GM19240 (cell line): ENCODE measurements at regions not wholly inside any gene's neighbourhood (a gene's known extent, or its start where the extent isn't known, plus 50 kb on each side); places are given as distances from the start of the nearest gene placed in this dataset.
A peak's percentile ranks its signal among the peaks of the same experiment; 100 is the strongest.
"Not testable (repeated sequence)": the region's sequence is repeated elsewhere in the genome, so short reads cannot be mapped to it uniquely, and the experiment has no call there.

Experiments
- DNase-seq: peaks from one replicate; pipeline ENCODE4 v3.0.0; 2011; ENCODE audit warnings: low spot score; ENCODE audit not compliant: insufficient read length

DNA sequence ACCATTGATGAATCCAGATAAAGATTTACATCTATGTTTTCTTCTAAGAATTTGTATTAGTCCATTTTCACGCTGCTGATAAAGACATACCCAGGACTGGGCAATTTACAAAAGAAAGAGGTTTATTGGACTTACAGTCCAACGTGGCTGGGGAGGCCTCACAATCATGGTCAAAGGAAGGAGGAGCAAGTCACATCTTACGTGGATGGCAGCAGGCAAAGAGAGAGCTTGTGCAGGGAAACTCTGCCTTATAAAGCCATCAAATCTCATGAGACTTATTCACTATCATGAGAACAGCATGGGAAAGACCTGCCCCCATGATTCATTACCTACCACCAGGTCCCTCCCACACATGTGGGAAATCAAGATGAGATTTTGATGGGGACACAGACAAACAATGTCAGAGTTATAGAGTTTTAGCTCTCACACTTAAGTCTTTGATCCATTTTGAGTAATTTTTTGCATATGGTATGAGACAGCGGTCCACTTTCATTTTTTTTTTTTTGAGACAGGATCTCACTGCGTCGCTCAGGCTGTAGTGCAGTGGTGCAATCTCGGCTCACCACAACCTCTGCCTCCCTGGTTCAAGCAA, 53.5 kb upstream of the JADE2 start:
- DNase-seq, result not testable (repeated sequence)

DNA sequence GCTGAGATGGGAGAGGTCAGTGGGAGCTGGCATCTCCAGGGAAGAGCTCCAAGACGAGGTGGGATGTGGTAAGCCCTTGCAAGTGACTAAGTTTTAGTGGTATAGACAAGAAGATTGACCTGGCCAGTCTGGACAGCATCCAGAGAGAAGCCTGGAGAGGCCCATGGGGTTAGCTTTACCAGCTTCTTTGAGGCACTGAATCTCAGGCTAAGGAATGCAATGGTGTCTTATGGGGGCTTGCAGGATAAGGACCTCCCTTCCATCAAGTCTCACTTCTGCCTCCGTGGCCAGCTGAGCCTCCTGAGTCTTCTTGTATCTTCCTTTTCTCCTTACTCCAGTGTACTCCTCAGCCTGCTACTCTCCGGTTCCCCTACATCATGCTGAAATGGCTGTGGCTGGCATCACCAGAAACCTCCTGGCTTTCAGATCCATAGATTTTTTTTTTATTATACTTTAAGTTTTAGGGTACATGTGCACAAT, 56.5 kb upstream of the JADE2 start:
- DNase-seq, result no peak

- no peak for DNase-seq
Observed at GRCh38 chr5:134467231-134467630, 55.5 kb upstream of the CDKN2AIPNL start.

DNA sequence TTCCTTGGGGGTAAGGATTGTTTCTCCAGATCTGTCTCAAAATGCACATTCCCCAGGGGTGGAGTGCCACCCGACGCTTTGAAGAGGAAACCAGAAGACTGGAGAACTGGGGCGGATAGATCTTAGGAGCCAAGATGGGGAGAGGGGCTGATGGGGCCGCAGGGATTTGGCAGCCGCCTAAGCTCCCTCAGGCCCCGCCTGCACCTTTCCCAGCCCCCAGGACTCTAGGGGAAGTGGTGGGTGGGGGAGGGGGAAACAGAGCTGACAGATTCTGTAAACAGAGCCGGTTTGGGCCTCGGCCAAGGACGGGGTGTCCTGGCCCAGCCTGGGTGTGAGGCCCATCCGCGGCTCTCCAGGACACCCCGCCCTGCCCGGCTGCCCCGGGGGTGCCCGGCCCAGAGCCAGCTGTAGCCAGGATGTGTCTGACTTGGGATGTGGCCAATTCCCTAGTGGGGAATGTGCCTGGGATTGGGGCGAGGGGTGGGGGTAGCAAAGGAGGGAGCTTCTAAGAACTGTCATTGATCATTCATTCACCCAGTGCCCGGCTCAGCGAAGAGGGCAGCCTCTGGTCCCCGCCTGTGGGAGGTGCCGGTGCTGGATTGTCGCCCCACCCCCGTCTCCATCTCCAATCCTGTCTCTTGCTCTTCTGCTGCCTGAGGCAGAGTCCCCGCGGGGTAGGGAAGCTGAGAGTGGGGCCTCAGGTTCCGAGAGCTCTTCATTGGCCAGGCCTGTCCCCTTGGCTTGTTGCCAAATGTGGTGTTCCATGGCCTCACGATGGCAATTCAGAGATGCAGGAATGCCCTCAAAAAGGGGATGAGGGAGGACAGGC, 54.8 kb upstream of the CDKN2AIPNL start:
- peak; percentile 33 for DNase-seq

- DNase-seq, result peak; percentile 41
Observed at GRCh38 chr5:134465816-134466240, 54.1 kb upstream of the CDKN2AIPNL start.

DNA sequence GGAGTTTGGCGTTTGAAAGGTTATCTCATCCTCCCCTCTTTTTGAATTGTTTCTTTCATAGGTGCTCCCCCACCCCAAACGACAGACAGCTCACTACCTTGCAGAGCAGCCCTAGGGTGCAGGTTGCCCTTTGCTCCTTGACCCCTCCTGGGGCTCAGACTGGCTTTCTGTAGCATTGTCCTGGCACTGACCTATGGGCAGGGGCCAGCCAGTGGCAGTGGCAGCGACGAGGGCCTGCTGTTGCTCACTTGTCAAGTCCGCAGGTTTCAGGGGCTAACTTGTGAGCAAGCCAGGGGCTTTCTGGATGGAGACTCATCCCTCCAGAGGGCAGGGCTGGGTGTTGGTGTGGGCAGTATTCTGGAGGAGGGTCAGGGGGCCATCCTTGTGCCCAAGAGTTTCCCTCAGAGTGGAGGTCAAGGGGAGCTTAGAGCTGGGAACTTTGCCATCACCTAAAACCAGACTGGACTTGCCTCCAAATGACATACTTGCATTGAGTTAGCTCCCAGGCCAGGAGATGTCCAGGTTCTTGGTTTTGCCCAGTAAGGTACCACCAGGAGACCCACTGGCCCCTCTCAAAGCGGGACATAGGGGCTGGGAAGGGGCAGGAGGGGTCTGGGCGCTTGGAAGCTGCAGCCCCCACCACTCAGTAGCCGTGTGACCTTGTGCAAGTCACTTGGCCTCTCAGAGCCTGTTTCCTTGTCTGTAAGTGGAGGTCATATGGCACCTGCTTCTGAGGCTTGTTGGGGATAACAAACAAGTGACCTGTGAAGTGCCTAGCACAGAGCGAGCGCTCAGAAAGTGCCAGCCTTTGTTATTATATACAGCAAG, 53.5 kb upstream of the CDKN2AIPNL start:
- no peak for DNase-seq

- DNase-seq, result no peak
Observed at GRCh38 chr5:134463991-134464760, 52.5 kb upstream of the CDKN2AIPNL start.

- no peak for DNase-seq
Observed at GRCh38 chr5:134463176-134463720, 51.6 kb upstream of the CDKN2AIPNL start.

DNA sequence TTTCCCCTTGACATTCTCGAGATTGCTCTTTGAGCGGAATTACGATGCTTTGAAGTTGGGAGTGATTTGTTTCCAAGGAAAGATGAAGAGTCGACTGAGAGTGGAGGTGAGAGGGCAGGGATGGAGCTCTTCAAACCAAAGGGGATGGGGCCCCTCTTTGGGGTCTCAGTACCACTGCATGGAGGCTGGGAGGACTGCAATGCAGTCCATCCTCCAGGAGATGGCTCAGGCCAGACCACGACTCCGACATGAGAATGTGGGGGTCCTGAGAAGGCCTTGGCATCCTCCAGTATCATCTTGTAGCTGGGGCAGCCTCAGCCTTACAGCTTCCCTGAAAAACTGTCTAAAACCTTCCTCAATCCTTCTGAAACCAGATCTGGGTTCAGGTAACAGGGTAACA, 51.1 kb upstream of the CDKN2AIPNL start:
- DNase-seq, result no peak

DNA sequence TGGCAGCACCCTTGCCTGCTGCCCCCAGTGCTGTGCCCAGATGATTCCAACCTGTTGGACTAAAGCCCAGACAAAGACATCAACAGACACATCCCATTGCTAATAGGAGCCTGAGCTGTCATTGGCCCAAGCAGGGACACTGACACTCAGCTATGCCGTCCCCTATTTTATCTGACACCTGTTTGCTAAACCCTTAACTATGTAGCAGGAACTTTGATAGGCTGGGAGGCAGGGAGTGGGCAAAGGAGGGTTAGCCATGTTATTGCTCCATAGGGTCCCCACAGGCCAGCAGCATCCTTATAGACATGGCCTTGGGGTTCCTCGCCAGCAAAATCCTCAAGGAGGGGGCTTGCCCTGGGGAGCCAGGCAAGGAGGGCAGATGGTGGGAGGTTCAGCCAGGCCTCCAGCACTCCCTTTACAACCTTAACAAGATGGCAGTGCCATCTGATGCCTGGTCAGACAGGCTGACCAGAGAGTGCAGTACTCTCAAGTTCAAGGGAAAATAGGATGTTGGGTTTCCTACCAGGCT, 50.4 kb upstream of the CDKN2AIPNL start:
- no peak for DNase-seq
